Type B pancreatic cell (in vitro differentiated cells): ENCODE measurements at regions not wholly inside any gene's neighbourhood (a gene's known extent, or its start where the extent isn't known, plus 50 kb on each side); places are given as distances from the start of the nearest gene placed in this dataset.

Experiments
- DNase-seq: peaks from one replicate; pipeline ENCODE4 v3.0.0; 2021; ENCODE audit warnings: mixed read lengths; ENCODE audit not compliant: unreplicated experiment; ENCODE audit errors: extremely low spot score
- H3K27ac Mint-ChIP-seq: 2 replicates; pipeline ENCODE4 v1.8.0; 2021; ENCODE audit warnings: mild to moderate bottlenecking, mixed read lengths
- H3K27me3 Mint-ChIP-seq: 2 replicates; pipeline ENCODE4 v1.8.0; 2021; ENCODE audit warnings: mixed read lengths
- H3K36me3 Mint-ChIP-seq: 2 replicates; pipeline ENCODE4 v1.8.0; 2021; ENCODE audit warnings: mixed read lengths
- H3K4me1 Mint-ChIP-seq: one replicate; pipeline ENCODE4 v1.8.0; 2021; ENCODE audit warnings: mixed read lengths; ENCODE audit not compliant: unreplicated experiment
- H3K4me3 Mint-ChIP-seq: 2 replicates; pipeline ENCODE4 v1.8.0; 2021; ENCODE audit warnings: mild to moderate bottlenecking, mixed read lengths
- H3K9me3 Mint-ChIP-seq: 2 replicates; pipeline ENCODE4 v1.8.0; 2021; ENCODE audit warnings: mixed read lengths
- CTCF ChIP-seq: fragments of 200-600 bp; sonication (generic); conservative IDR thresholded peaks from 2 replicates; pipeline ENCODE4 v1.5.0; 2021; ENCODE audit warnings: antibody characterized with exemption, mild to moderate bottlenecking

- Mint-ChIP-seq H3K4me1 (peaks cover 14% of the 10 kb centered on the region), H3K27ac (no peak overlapping the region), H3K4me3 (no peak overlapping the region), H3K9me3 (peaks cover 16% of the 10 kb centered on the region), H3K27me3 (peaks cover 1% of the 10 kb centered on the region), H3K36me3 (peaks cover 12% of the 10 kb centered on the region)
- TF ChIP-seq CTCF: no peak
- no peak for DNase-seq
Observed at GRCh38 chr3:25128735-25129134, 299.3 kb upstream of the RARB start.

GRCh38 chr3:25130724-25131520 is 297.1 kb upstream of the RARB start:
- Mint-ChIP-seq H3K9me3 (peaks cover 16% of the 10 kb centered on the region), H3K36me3 (peaks cover 11% of the 10 kb centered on the region), H3K27ac (no peak overlapping the region), H3K4me1 (peaks cover 5% of the 10 kb centered on the region), H3K27me3 (no peaks in the 10 kb centered on the region), H3K4me3 (no peak overlapping the region)
- TF ChIP-seq CTCF: no peak
- DNase-seq: no peak

GRCh38 chr3:25133588-25133987 is 294.5 kb upstream of the RARB start:
- no peak overlapping the region for H3K4me3 Mint-ChIP-seq
- no peaks in the 10 kb centered on the region for H3K27me3 Mint-ChIP-seq
- H3K36me3 Mint-ChIP-seq: peaks cover 4% of the 10 kb centered on the region
- DNase-seq: no peak
- H3K9me3 Mint-ChIP-seq: peaks cover 6% of the 10 kb centered on the region
- TF ChIP-seq CTCF: no peak
- H3K4me1 Mint-ChIP-seq: no peaks in the 10 kb centered on the region
- no peak overlapping the region for H3K27ac Mint-ChIP-seq

- Mint-ChIP-seq H3K4me3 (no peak overlapping the region), H3K4me1 (no peaks in the 10 kb centered on the region), H3K27me3 (no peaks in the 10 kb centered on the region), H3K9me3 (no peaks in the 10 kb centered on the region), H3K27ac (no peak overlapping the region), H3K36me3 (no peaks in the 10 kb centered on the region)
- TF ChIP-seq CTCF: no peak
- no peak for DNase-seq
Observed at GRCh38 chr3:25137606-25138005, 290.5 kb upstream of the RARB start.

- H3K36me3 Mint-ChIP-seq: no peaks in the 10 kb centered on the region
- no peaks in the 10 kb centered on the region for H3K4me1 Mint-ChIP-seq
- no peak for DNase-seq
- H3K27me3 Mint-ChIP-seq: peaks cover 3% of the 10 kb centered on the region
- no peaks in the 10 kb centered on the region for H3K9me3 Mint-ChIP-seq
- no peak overlapping the region for H3K4me3 Mint-ChIP-seq
- no peak for TF ChIP-seq CTCF
- no peak overlapping the region for H3K27ac Mint-ChIP-seq
Observed at GRCh38 chr3:25139267-25139666, 288.8 kb upstream of the RARB start.
